GM19328 (cell line): ENCODE measurements at regions not wholly inside any gene's neighbourhood (a gene's known extent, or its start where the extent isn't known, plus 50 kb on each side); places are given as distances from the start of the nearest gene placed in this dataset.
"Not testable (repeated sequence)": the region's sequence is repeated elsewhere in the genome, so short reads cannot be mapped to it uniquely, and the experiment has no call there.

Source experiments
- ATAC-seq: cut with Tn5 transposase; IDR thresholded peaks from one replicate; pipeline ENCODE4 v1.9.1; 2021; ENCODE audit warnings: mild to moderate bottlenecking, moderate library complexity; ENCODE audit not compliant: unreplicated experiment

DNA sequence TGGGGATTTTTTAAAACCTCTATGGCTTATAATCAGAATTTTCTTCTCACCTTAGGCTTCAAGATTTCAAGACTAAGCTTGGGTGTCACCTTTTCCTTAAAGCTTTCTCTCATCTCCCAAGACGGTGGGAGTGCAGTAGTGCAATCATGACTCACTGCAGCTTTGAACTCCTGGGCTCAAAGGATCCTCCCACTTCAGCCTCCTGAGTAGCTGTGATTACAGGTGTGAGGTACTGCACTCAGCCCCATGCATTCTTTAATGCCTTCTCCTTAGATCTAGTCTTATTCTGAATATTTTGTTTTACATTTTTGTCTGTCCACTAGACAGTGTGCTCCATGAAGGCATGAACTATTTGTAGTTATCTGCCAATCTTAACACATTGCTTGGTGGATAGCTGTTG lies 55.7 kb upstream of the FAT3 start:
- ATAC-seq, result no peak

DNA sequence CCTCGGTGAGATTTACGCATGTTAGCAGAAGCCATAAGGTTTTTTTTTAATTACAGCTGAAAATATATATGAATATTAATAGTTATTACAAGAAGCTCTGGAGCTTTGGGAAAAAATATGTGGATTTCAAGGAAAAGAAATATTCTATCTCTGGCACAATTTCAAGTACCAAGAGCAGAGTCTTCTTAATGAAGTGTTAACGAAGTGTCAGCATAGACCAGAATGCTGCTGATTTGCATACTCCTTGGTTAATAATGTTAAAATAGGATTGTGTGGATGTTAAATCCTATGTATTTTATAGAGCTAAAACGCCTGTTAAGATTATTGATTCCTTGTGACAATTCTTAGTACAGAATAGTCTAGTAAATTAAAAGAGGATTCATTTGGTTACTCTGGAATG lies 57.0 kb upstream of the FAT3 start:
- ATAC-seq, result no peak

DNA sequence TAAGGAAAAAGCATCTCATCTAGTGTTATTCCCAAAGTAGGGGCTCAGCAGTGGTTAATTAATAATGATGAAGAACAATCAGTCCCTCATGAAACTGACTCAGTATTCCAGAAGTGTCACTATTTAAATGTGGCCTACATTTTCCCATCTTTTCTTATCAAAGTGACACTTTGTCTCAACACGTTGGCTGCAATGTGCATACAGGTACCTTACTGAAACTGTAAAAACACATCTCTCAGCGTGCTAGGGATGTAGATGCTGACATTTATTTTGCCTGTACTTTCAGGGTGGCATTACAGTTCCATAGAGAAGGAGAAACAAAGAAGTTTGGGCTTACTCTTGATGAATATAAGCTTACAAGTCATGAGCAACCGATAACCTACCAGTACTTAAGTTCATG lies 58.3 kb upstream of the FAT3 start:
- no peak for ATAC-seq

DNA sequence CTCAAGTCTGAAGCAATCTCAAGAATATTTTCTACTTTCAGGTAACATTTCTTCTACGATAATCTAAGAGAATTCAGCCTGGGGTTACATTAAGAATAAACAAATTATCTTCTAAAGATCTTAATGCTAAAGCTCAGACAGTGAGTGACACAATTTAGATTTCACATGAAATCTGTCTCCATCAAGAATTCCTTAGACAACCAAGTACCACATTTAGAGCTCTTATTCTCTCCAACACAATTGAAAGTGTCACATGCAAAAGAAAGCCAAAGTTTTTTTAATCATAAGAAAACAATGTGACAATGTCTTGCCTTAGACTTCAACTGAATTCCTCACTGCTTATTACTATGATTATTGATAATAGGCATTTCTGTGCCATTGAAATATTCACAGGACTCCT lies 60.7 kb upstream of the FAT3 start:
- ATAC-seq, result no peak

DNA sequence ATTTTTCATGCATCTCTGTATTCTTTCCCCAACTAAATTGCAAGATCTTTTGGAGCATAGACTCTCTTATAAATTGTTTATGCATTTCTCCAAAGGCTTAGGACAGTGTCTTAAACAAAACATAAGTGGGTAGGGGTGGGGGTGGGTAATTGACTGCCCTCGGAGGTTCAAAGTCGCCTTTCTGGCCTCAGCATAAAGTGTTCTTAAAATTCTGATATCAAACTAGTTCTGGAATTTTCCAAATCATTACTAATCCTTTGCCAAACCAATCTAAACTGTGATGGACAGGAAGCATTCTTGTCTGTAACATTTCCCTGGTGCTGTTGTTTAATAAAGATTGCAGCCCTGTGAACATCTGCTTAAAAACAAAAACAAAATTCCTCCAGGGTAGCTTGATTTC lies 61.8 kb upstream of the FAT3 start:
- ATAC-seq, result no peak

DNA sequence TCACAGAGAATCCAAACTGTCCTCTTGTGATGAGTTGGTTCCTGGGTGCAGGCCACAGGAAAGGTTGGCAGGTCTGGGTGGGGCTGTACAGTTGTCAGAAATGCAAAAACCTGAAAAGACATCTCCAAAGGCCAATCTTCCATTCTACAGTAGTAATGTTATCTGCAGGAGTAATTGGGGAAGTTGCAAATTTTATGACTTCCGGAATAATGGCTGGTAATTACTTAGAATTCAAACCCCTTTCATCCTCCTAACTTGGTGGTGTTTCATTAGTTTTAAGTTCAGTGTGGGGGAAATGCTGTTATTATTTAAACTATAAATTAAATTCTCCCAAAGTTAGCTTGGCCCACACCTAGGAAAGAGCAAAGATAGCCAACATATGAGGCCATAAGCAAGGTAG lies 64.7 kb upstream of the FAT3 start:
- no peak for ATAC-seq

DNA sequence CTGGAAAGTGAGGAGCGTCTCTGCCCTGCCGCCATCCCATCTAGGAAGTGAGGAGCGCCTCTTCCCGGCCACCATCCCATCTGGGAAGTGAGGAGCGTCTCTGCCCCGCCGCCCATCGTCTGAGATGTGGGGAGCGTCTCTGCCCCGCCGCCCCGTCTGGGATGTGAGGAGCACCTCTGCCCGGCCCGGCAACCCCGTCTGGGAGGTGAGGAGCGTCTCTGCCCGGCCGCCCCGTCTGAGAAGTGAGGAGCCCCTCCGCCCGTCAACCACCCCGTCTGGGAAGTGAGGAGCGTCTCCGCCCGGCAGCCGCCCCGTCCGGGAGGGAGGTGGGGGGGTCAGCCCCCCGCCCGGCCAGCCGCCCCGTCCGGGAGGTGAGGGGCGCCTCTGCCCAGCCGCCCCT lies 67.2 kb upstream of the FAT3 start:
- not testable (repeated sequence) for ATAC-seq

DNA sequence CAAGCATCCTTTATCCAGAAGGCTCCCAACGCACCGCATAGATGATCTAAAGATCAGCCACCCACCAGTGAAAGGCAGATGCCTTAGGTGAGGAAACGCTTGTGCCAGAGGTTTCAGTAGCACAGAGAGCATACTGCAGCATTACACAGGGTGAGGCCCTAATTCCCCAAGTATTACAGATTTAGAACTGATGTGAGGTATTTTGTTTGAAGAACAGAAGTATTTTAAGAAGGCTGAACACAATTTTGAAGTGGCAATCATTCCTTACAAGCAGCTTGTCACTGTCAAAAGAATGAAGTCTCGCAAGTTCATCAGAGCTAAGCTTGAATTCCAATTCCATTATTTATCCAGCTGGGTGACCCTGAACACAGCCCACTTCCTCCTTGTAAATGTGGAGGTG lies 70.0 kb upstream of the FAT3 start:
- ATAC-seq, result no peak

DNA sequence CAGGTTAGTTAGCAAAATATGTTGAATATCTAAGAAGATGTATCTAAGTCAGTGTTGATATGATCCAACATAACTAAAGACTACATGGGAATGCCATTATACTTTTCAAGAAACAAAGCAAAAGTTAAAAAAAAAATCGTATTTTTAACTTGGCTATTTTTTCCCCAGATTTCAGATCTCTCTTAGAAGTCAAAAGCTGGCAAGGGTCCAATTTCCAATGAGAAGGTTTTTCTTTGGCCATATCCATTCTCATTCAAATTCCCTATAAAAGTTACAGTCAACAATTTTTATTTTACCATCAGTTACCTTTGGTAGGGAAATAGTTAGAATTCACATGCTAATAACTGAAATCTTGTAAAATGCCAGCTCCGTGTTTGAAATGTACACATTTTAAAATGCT lies 70.5 kb upstream of the FAT3 start:
- no peak for ATAC-seq

DNA sequence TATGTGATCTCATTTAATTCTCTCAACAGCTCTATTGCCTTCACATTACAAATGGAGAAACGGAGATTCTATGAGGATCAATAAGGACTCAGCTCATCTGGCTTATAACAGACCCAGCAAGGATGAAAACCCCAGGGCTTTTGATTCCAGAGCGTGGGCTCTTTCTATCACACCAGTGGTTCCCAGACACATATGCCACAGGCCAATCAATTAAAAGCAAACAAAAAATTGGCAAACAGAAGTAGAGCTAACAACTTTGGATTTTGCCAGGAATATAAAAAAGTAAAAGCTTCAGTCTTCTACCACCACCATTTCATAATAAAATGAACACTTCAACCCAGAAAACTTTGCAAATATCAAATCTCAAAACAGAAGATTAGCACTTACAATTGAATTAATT lies 71.1 kb upstream of the FAT3 start:
- no peak for ATAC-seq

DNA sequence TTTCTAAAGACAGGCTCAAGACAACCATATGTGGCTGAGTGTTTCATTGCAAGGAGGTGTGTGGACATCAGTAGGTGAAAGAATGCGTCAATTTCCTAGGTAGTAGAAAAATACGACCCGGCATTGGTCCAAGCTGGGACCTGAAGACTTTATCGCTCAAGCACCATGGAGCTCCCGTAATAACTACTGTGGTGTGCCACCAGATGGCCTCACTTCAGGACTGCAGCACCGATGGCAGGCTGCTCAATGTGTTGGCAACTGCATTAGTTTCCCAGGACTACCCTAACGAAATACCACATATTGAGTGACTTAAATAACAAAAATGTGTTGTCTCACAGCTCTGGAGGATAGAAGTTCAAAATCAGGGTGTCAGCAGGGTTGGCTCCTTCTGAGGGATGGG lies 72.4 kb upstream of the FAT3 start:
- ATAC-seq, result no peak

DNA sequence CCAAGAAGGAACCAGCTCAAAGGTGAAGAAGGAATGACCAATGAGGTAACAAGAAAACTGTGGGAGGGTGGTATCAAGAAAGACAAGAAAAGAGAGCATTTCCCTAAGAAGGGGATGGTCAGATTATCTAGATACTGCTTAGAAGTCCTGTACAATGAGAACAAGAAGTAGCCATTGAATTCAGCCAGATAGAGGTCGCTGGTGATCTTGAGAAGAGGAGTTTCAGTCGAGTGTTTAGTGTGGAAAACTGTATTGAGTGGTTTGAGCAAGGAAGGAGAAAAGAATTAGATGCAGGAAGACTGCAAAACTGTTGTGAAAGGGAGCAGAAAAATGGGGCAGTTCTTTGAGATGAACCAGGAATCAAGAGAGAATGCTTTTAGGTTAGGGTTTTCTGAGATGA lies 74.6 kb upstream of the FAT3 start:
- no peak for ATAC-seq

DNA sequence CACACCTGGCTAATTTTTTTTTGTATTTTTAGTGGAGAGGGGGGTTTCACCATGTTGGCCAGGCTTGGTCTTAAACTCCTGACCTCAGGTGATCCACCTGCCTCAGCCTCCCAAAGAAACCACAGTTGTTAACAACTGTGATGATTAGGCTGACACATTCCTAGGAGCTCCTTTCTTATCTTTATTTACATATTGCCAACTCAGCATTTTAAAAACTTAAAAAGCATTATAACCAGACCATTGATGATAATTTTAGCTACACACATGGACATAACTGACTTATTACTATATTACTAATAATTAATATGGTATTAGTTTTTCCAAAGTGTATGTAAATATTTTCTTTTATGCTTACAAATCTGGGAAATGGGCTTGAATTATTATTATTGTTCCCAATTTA lies 82.9 kb upstream of the FAT3 start:
- ATAC-seq, result no peak

DNA sequence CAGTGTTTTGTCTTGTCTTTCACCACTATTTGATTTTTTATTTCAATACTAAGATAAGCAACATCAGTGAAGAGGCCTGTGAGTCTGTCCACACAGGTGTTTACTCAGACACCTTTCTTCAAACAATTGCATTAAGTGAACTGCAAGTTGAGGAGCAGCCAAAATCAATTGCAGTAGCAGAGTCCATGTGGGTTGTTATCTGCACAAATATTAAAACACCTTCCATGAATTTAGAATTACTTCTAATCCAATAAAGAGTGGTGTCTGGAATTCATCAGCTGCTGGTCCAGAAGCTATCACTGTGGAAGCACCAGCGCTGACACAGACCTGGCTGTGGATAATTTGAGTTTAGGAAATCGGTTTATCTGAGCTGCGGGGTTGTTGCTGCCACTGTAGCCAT lies 83.5 kb upstream of the FAT3 start:
- ATAC-seq, result no peak

DNA sequence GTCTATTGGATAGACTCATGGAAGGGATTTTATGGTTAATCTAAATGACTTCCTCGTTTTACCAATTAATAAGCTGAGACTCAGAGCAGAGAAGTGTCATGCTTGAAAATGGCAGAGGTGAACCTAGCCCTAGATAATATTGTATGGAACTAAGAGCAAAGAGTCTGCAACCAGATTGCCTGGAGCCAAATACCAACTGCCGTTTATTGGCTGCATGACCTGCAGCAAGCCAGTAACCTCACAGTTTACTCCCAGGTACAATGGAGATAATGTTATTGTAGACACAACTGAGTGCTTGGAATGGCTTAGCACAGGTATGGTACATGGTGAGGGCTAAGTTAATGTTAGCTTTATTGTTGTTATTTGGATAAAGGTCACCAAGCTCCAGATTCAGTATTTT lies 84.6 kb upstream of the FAT3 start:
- no peak for ATAC-seq

DNA sequence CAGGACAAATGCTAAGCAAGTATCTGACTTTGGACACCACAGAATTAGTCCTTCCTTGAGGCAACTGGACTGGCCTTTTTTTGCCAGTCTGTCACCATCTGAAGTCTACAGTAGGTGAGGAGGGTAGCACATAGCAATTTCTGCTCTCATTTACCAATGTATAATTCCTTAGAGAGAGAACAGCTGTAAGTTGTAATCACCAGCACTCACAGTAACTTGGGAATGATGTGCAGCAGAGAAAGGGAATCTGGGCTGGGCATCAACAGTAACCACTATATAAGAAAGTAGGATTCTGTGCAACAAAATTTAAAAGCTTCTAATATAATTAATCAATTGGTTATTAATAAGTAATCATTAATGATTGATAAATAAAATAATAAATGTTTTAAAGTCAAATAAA lies 86.3 kb upstream of the FAT3 start:
- ATAC-seq, result no peak

DNA sequence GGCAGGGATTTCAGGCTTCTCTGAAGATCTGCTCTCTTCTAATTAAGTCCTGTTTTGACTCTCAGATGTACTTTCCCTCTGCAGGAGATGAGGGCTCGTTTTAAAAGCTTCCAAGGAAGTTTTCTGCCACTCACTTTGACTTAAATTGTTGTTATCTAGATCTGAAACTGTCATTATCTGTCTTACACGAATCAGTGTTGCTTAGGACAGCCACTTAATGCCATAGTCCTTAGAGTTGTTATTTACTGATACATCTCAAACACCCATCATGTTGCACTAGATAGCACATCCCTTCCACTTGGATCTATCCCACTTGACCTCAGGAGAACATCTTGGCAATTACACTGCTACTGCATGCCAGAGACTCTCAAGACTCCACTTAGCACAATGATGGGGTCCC lies 86.9 kb upstream of the FAT3 start:
- ATAC-seq, result no peak

DNA sequence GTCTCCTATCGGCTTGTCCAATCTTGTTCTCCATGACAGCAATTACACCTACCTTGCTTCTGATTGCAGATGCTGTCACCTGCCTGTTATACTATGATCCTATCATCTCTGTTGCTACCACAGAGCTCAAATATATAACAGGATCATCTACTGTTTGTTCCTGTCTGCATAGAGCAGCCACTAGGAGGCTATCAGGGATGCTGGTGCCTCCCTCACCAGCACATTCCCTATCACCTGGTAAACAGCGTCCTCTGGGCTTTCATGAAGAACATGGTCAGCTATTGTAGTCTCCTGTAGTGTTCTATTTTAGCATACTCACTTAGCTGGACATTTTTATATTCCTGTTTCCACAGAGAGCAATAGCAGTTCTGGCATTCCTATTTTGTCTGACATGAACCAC lies 87.8 kb upstream of the FAT3 start:
- ATAC-seq, result no peak

DNA sequence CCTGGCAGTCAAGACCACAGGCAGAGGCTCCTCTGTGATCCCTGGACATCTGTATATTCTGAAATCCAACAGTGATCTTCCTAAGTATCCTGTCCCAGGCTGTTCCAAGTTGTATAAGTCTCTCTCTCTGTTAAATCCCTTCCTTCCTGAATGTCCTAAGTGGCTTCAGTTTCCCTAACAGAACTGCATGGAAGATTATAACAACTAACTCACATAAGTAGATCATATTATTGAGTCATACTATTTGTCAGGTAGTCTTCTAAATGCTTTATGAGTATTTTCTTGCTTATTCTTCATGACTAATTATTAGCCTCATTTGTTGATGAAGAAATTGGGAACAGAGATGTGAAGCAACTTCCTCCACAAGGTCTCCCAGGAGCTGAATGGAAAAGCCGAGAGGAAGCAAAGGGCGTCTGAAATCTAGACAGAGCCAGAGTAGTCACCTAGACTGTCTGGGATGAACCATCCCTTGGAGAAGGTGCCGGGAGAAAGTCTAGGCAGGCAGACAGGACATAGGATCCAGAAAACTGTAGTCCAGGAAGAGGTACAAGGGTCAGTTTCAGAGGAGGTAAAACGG lies 93.2 kb upstream of the FAT3 start:
- no peak for ATAC-seq

DNA sequence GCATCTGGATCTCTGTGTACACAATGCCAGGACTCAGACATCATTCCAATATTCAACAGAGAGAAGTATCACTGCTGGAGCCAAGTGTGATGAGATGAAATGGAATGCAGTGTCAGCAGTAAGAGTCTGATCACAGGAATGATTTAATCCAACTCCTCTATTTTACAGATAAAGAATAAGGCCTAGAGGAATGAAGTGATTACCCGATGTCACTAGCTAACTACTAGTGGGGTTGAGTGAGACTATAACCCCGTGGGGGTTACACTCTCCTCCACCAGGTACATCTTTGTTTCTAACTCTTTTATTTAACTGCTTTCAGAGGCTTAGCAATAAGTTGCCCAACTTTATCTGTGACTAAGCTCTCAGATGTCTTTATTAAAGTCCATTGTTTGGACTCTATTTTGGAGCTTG lies 94.2 kb upstream of the FAT3 start:
- ATAC-seq, result no peak

DNA sequence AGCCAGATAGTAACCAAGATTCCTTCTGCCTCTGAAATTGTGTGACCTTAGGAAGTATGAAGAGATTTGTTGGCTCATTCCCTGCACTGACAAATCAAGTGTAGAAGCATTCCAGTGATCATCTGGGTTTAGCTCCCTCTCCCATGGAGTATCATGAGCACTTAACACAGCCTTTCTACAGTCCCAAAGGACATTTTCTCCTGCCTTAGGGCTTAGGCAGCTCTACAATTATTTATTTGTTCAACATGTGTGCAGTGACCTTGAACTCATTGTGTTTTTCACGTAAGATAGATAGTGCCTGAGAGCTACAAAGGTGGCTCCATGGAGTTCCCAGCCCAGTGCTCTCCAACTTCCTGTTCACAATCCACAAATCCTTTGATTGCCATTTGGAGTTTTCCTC lies 94.8 kb upstream of the FAT3 start:
- no peak for ATAC-seq

DNA sequence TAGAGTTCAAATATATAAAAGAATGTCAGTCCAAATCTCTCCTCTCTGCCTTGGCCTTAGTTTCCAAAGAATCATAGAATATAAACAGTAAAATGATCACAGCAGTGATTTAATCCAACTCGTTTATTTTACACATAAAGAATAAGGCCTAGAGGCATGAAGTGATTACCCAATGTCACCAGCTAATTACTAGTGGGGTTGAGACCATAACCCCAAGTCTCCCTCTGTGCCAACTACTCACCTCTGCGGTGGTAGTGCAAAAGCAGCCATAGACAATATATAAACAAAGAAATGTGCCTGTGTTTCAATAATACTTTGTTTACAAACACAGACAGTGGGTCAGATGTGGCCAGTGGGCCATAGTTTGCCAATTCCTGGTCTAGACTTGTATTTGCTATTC lies 96.6 kb upstream of the FAT3 start:
- ATAC-seq, result no peak

DNA sequence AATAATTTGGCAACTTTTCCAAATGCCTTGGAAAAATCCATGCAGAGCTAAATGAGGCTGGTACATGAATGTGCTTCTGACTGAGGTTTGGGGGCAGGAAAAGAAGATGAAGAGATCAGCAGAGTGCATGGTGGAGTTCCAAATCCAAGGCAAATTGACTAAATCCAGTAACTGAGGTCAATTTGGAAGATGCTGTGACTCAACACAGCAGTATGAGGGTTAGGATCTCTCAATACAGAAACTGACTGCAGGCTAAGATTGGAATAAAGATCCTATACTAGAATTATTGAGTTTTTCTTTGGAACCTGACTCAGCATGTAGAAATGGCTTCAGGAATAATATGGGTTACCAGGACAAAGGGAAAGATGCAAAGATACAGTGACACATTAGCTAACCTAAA lies 99.3 kb upstream of the FAT3 start:
- no peak for ATAC-seq

DNA sequence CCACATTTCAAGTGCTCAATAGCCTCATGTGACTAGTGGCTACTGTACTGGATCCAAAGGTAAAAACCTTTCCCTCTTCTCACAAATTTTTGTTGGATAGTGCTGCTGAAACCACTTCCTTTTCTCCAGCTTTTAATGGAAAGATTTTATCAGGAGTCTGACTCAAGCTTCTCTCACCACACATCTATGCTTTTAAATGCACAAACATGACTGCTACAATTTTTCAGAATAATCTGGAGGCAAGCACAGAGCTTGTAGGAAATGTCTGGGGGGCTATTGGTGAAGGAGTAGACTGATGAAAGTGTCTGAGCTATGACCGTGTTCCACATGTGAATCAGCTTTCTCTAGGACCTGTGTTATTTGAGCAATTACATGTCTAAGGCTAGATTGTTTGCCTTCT lies 101.1 kb upstream of the FAT3 start:
- ATAC-seq, result no peak
